Forelimb muscle (tissue), 1 donor: ENCODE measurements at regions not wholly inside any gene's neighbourhood (a gene's known extent, or its start where the extent isn't known, plus 50 kb on each side); places are given as distances from the start of the nearest gene placed in this dataset.
"Not testable (repeated sequence)": the region's sequence is repeated elsewhere in the genome, so short reads cannot be mapped to it uniquely, and the experiment has no call there.

Experiments
- DNase-seq: peaks from one replicate; pipeline ENCODE4 v3.0.0-alpha.2; 2013; ENCODE audit warnings: low read depth

- DNase-seq: no peak
Observed at GRCh38 chr2:117359266-117359914, 455.1 kb upstream of the DDX18 start.

- no peak for DNase-seq
Observed at GRCh38 chr2:117360586-117360985, 453.9 kb upstream of the DDX18 start.

- DNase-seq: no peak
Observed at GRCh38 chr2:117378653-117379052, 435.8 kb upstream of the DDX18 start.

- DNase-seq: no peak
Observed at GRCh38 chr2:117379928-117380327, 434.6 kb upstream of the DDX18 start.

- not testable (repeated sequence) for DNase-seq
Observed at GRCh38 chr2:117383997-117384396, 430.5 kb upstream of the DDX18 start.

DNA sequence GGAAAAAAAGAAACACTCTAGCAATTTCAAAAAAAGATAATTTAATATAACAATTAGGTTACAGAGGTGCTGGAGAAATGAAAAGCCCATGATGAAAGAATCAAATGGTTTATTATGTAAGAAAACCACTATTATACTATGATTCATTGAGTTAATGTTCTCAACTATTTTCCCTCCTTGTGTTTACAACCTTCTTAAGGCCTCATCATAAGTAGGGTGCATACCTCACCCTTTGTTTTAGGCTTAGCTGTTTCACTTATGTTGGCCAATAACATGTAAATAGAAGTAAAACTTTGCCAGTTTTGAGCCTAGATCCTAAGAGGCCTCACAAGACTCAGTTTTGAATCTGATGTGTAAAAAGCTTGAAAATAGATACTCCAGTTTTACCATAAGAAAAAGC is 418.3 kb upstream of the DDX18 start:
- no peak for DNase-seq

DNA sequence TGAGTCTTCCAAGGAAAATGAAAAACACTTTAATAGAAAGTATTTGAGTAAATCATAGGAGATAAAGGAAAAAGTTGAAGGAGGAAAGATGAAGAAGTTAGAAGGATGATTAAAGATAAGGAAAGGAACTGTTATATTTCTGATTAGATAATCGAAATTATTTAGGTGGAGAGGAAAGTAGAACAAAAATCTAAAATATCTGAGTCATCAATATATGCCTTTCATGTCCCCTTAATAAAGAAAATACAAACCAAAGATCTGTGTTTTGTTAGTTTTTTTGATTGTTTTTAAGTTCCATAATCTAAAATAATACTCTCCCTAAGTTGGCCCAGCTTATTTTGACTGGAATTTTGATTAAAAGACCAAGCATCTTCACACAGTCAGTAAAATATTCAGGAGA is 412.9 kb upstream of the DDX18 start:
- no peak for DNase-seq

- DNase-seq: no peak
Observed at GRCh38 chr2:117406443-117406842, 408.0 kb upstream of the DDX18 start.

DNA sequence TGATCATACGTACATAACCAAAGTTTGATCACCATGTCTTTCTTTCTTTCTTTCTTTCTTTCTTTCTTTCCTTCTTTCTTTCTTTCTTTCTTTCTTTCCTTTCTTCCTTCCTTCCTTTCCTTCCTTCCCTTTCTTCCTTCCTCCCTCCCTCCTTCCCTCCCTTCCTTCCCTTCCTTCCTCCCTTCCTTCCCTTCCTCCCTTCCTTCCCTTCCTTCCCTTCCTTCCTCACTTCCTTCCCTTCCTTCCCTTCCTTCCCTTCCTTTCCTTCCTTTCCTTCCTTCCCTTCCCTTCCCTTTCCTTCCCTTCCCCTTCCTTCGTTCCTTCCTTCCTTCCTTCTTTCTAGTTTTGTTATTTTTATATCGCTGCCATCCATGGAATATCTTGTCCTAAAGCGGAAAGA is 406.7 kb upstream of the DDX18 start:
- no peak for DNase-seq

DNA sequence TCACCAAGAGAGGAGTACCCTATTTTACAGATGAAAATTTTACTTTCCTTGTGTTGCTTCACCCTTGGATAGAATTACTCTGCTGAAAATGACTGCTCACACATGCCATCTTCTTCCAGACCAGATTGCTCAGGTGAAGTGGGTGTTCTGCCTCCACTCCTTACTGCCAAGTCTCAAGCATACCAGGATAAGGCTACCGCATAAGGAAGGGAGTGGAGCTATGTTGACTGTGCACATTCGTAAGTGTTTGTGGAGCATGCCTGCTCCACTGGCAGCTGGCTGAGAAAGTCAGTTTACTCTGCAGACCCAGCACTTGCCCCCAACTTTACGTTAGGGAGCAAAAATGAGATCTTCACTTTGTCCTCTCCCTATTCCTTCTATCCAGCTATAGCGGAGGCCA is 405.0 kb upstream of the DDX18 start:
- DNase-seq: no peak

DNA sequence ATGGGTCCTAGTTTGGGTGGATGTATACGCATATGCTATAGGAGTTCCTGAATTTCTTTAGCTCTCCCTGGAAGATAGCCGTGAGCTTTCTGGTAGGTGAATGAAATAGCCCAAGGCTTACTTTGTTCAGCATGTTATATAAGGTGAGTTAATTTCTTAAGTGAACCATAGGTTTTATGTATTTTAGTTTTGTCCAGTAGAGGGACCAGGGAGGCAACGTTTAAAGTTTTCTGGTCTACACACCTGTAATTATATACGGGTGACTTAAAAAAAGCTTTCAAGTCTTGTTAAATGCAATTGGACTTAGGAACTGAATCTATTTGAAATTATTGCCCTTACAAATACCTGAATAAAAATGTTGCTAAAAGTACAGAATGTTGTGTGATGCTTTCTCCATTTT is 402.5 kb upstream of the DDX18 start:
- no peak for DNase-seq

GRCh38 chr2:117432746-117433145 is 381.7 kb upstream of the DDX18 start:
- no peak for DNase-seq

GRCh38 chr2:117436697-117437096 is 377.8 kb upstream of the DDX18 start:
- no peak for DNase-seq

GRCh38 chr2:117470311-117471095 is 344.0 kb upstream of the DDX18 start:
- no peak for DNase-seq

DNA sequence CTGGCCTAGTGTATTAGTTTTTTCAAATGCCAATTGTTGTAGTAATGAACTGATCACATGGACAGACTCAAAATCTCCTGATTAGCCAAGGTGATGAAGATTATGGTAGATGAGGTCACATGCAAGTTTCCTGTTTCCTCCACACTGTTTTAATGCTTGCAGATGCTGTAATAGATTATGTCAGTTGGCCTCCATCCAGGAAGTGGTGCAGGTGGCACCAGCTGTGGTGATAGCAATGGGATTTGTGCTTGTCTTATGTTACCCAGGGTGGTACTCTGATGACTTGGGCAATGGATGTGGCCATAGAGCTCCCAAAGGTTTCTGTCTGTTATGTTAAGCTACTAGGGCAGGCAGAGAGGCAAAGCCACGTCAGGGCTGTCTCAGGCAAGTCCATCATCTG is 332.9 kb upstream of the DDX18 start:
- DNase-seq: no peak

GRCh38 chr2:117485588-117485987 is 328.9 kb upstream of the DDX18 start:
- no peak for DNase-seq

- no peak for DNase-seq
Observed at GRCh38 chr2:117486081-117486480, 328.4 kb upstream of the DDX18 start.

DNA sequence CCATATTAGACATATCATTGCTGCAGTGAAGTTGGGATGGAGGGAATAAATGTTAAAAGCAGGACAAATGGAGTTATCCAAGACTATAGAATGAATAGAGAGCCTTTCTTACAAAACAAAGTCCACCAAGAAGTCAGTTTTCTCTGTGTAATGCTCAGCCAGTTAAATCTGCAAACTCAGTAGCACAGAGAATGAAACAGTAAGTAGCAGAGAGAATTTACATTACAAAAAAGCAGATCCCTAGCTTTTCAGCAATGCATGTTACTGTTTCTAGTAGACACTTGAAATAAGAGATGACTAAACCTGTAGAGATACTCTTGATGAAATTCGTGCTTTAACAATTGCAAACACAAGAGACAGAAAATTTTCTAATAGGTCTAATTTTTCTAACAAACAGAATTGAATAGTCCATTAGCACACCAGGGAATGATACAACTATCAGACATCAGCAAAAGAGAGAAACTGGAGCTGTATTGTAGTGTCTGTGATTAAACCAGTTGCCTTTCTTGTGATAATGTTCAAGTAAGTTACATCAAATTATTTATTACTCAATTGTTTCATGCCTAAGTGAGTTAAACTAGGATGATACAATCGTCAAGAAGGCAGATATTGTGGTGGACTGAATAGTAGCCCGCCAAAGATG is 322.2 kb upstream of the DDX18 start:
- no peak for DNase-seq

- DNase-seq: no peak
Observed at GRCh38 chr2:117500721-117501120, 313.8 kb upstream of the DDX18 start.

DNA sequence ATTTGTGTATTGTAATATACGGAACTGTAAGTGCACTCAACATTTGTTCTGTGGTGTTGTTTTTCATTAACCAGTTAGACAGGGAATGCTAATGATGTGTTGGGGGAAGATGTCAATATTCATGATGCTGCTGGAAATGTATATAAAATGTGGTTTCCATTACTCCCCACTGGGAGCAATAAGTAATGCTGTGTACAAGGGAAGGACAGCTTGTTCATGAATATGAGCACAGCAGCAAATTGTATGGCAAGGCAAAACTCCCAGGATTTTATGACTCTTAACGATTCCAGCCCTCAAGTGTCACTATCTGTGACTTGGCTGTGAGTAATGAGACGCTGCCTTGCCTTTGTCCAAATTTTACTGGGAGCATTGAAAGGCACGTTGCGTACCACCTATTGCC is 312.4 kb upstream of the DDX18 start:
- DNase-seq: no peak

DNA sequence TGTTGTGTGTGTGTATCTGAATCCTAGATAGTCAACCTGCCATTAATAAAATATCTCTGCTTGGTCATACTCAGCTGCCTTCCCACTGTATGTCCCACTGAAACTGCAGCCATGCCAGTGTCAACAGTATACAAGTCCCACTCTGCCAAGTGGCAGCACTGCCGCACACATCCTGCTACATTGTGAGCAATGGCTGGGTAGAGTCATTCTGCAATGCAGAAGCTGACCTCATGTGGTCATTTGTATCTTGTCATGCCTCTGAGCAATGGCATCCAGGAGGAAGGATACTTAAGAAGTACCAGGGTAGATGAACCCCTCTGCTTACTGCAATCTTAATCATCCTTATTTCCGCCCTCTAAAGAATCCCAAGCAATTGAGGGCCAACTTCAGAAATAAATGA is 302.2 kb upstream of the DDX18 start:
- no peak for DNase-seq

GRCh38 chr2:117514371-117514770 is 300.1 kb upstream of the DDX18 start:
- no peak for DNase-seq

DNA sequence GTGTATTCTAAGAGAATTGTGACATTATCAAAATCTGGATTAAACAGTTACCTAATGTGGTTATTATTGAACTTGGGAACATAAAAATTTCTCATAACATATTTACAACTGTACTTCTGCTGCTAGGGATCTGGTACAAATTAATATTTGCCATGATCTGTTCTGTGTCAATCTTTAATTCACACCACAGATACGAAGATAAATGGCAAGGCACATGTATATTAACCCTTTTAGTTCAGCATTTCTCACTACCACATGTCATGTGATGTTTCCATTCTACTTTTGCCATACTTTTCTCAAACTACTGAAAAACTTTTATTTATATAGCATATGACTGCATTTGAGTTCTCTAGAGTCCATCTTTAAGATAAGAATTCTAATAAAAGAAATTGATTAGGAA is 295.3 kb upstream of the DDX18 start:
- no peak for DNase-seq
